Tibial nerve (tissue), 4 donors: ENCODE measurements at regions not wholly inside any gene's neighbourhood (a gene's known extent, or its start where the extent isn't known, plus 50 kb on each side); places are given as distances from the start of the nearest gene placed in this dataset.

Experiments
- DNase-seq, 2 donors: peaks; one replicate each; pipeline ENCODE4 v3.0.0-alpha.2; 2019; ENCODE audit warnings: low spot score in 2 of 2
- H3K27ac ChIP-seq, 4 donors: fragments of 200-600 bp; sonication (generic) in 3 of 4; one replicate each; pipeline ENCODE4 v1.5.1; 2017 to 2019; ENCODE audit warnings: mild to moderate bottlenecking in 1 of 4
- H3K27me3 ChIP-seq, 2 donors: fragments of 200-600 bp; sonication (generic) in 1 of 2; one replicate each; pipeline versions ENCODE4 v1.5.1 to v1.6.0; 2017 to 2019
- H3K36me3 ChIP-seq, 3 donors: fragments of 200-600 bp; sonication (generic); one replicate each; pipeline ENCODE4 v1.5.1; 2018 to 2019
- H3K4me1 ChIP-seq, 4 donors: fragments of 200-600 bp; sonication (generic) in 3 of 4; one replicate each; pipeline ENCODE4 v1.5.1; 2017 to 2019
- H3K4me3 ChIP-seq, 4 donors: fragments of 200-600 bp; sonication (generic) in 3 of 4; one replicate each; pipeline ENCODE4 v1.5.1; 2017 to 2019; ENCODE audit warnings: mild to moderate bottlenecking in 1 of 4, moderate library complexity in 1 of 4
- H3K9me3 ChIP-seq, 4 donors: fragments of 200-600 bp; sonication (generic) in 3 of 4; one replicate each; pipeline ENCODE4 v1.5.1; 2017 to 2019
- CTCF ChIP-seq, 5 experiments: fragments of 200-600 bp in 3 of 5; fragments of 450-650 bp in 2 of 5; sonication (generic) in 3 of 5; IDR thresholded peaks; one replicate each; pipeline ENCODE4 v1.5.1; 2016 to 2019; ENCODE audit warnings: antibody characterized with exemption in 5 of 5, mild to moderate bottlenecking in 3 of 5, moderate library complexity in 2 of 5
- EP300 ChIP-seq, 2 donors: sonication (generic); formaldehyde crosslinking; IDR thresholded peaks; one replicate each; pipeline ENCODE4 v1.6.1; 2017; ENCODE audit warnings: antibody characterized with exemption in 2 of 2, mild to moderate bottlenecking in 1 of 2
- POLR2A ChIP-seq, 2 donors: fragments of 450-650 bp; IDR thresholded peaks; one replicate each; pipeline ENCODE4 v1.6.1; 2017; ENCODE audit warnings: antibody characterized with exemption in 2 of 2, mild to moderate bottlenecking in 2 of 2, moderate library complexity in 2 of 2
- WGBS, 2 donors: methylation state at CpG; one replicate each; pipeline ENCODE4 v1.1.5; 2018; 5-methylcytosine and 5-hydroxymethylcytosine counted together

GRCh38 chr2:49367003-49367402 is 212.7 kb upstream of the FSHR start:
- no peaks in the 10 kb centered on the region for H3K27me3 ChIP-seq
- H3K27ac ChIP-seq = no peak overlapping the region
- H3K9me3 ChIP-seq = peaks cover 0 to 13% (median 0%) of the 10 kb centered on the region in 4 donors
- H3K4me3 ChIP-seq = no peak overlapping the region
- no peak for TF ChIP-seq CTCF (IDR thresholded peaks at IDR 0.05)
- no peak for TF ChIP-seq EP300 (IDR thresholded peaks at IDR 0.05)
- TF ChIP-seq POLR2A (IDR thresholded peaks at IDR 0.05) = no peak
- no peak for DNase-seq
- no peaks in the 10 kb centered on the region for H3K36me3 ChIP-seq
- no peaks in the 10 kb centered on the region for H3K4me1 ChIP-seq

- no peak for DNase-seq
- WGBS, 2 donors = 33 to 48% methylated on average over 2 of the region's 2 CpGs
- no peaks in the 10 kb centered on the region for H3K27me3 ChIP-seq
- H3K36me3 ChIP-seq = no peaks in the 10 kb centered on the region
- no peak overlapping the region for H3K27ac ChIP-seq
- H3K4me1 ChIP-seq = no peaks in the 10 kb centered on the region
- H3K9me3 ChIP-seq = peaks cover 0 to 13% (median 0%) of the 10 kb centered on the region in 4 donors
- no peak overlapping the region for H3K4me3 ChIP-seq
- no peak for TF ChIP-seq EP300 (IDR thresholded peaks at IDR 0.05)
- no peak for TF ChIP-seq POLR2A (IDR thresholded peaks at IDR 0.05)
- TF ChIP-seq CTCF (IDR thresholded peaks at IDR 0.05) = no peak
These were observed 206.1 kb upstream of the FSHR start for GRCh38 chr2:49360407-49360767.

GRCh38 chr2:49359721-49360406 is 205.5 kb upstream of the FSHR start:
- no peaks in the 10 kb centered on the region for H3K27me3 ChIP-seq
- H3K4me1 ChIP-seq = no peaks in the 10 kb centered on the region
- TF ChIP-seq EP300 (IDR thresholded peaks at IDR 0.05) = no peak
- TF ChIP-seq CTCF (IDR thresholded peaks at IDR 0.05) = no peak
- no peak for TF ChIP-seq POLR2A (IDR thresholded peaks at IDR 0.05)
- no peak overlapping the region for H3K27ac ChIP-seq
- 42 to 59% methylated on average over 2 of the region's 2 CpGs for WGBS, 2 donors
- peaks cover 0 to 13% (median 0%) of the 10 kb centered on the region in 4 donors for H3K9me3 ChIP-seq
- no peak for DNase-seq
- H3K36me3 ChIP-seq = no peaks in the 10 kb centered on the region
- no peak overlapping the region for H3K4me3 ChIP-seq

GRCh38 chr2:49355611-49356010 is 201.3 kb upstream of the FSHR start:
- TF ChIP-seq CTCF (IDR thresholded peaks at IDR 0.05) = no peak
- no peak for TF ChIP-seq POLR2A (IDR thresholded peaks at IDR 0.05)
- no peak for TF ChIP-seq EP300 (IDR thresholded peaks at IDR 0.05)
- Histone ChIP-seq H3K27ac (no peak overlapping the region), H3K4me1 (no peaks in the 10 kb centered on the region), H3K36me3 (no peaks in the 10 kb centered on the region), H3K4me3 (no peak overlapping the region), H3K27me3 (no peaks in the 10 kb centered on the region), H3K9me3 (no peaks in the 10 kb centered on the region)
- DNase-seq = no peak

- Histone ChIP-seq H3K36me3 (no peaks in the 10 kb centered on the region), H3K4me1 (no peaks in the 10 kb centered on the region), H3K9me3 (no peaks in the 10 kb centered on the region), H3K27me3 (no peaks in the 10 kb centered on the region), H3K4me3 (no peak overlapping the region), H3K27ac (no peak overlapping the region)
- 31 to 38% methylated on average over 4 of the region's 4 CpGs for WGBS, 2 donors
- no peak for DNase-seq
- no peak for TF ChIP-seq EP300 (IDR thresholded peaks at IDR 0.05)
These were observed 197.2 kb upstream of the FSHR start for GRCh38 chr2:49351560-49351959.

GRCh38 chr2:49343638-49344037 is 189.3 kb upstream of the FSHR start:
- H3K27ac ChIP-seq = no peak overlapping the region
- DNase-seq = no peak
- no peaks in the 10 kb centered on the region for H3K9me3 ChIP-seq
- no peaks in the 10 kb centered on the region for H3K36me3 ChIP-seq
- H3K4me3 ChIP-seq = no peak overlapping the region
- 90 to 95% methylated on average over 3 of the region's 3 CpGs for WGBS, 2 donors
- TF ChIP-seq CTCF (IDR thresholded peaks at IDR 0.05) (no peak), EP300 (IDR thresholded peaks at IDR 0.05) (no peak), POLR2A (IDR thresholded peaks at IDR 0.05) (no peak)
- no peaks in the 10 kb centered on the region for H3K27me3 ChIP-seq
- no peaks in the 10 kb centered on the region for H3K4me1 ChIP-seq
